Brain pericyte (primary cell): ENCODE measurements at regions not wholly inside any gene's neighbourhood (a gene's known extent, or its start where the extent isn't known, plus 50 kb on each side); places are given as distances from the start of the nearest gene placed in this dataset.
"Not testable (repeated sequence)": the region's sequence is repeated elsewhere in the genome, so short reads cannot be mapped to it uniquely, and the experiment has no call there.

Source experiments
- DNase-seq: peaks from one replicate; pipeline ENCODE4 v3.0.0-alpha.2; 2012; ENCODE audit warnings: low read depth, low spot score

- DNase-seq: no peak
These were observed 430.1 kb upstream of the EPHA3 start for GRCh38 chr3:88677298-88677697.

- DNase-seq: no peak
These were observed 428.7 kb upstream of the EPHA3 start for GRCh38 chr3:88678747-88679146.

- no peak for DNase-seq
These were observed 417.1 kb upstream of the EPHA3 start for GRCh38 chr3:88690287-88690686.

- DNase-seq: no peak
These were observed 416.3 kb upstream of the EPHA3 start for GRCh38 chr3:88691081-88691480.

- DNase-seq: no peak
These were observed 403.8 kb upstream of the EPHA3 start for GRCh38 chr3:88703501-88704059.

DNA sequence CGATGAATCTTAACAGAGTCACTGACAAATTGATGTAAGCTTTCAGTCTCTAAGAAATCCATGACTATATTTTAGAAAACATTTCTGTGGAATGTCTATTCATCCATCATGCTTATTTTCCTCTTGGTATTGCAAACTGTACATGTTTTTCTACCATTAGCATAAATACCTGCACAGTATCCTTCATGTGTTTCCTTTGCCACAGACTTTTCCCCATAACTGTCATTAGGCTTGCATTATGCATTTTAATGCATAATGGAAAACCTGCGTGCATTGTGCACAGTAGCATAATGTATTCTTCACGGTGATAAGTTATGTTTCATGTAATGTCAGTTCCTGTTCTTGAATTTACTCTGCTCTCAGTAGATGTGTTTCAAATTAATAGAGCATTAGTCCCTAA lies 403.1 kb upstream of the EPHA3 start:
- no peak for DNase-seq

GRCh38 chr3:88707837-88708236 lies 399.6 kb upstream of the EPHA3 start:
- no peak for DNase-seq

DNA sequence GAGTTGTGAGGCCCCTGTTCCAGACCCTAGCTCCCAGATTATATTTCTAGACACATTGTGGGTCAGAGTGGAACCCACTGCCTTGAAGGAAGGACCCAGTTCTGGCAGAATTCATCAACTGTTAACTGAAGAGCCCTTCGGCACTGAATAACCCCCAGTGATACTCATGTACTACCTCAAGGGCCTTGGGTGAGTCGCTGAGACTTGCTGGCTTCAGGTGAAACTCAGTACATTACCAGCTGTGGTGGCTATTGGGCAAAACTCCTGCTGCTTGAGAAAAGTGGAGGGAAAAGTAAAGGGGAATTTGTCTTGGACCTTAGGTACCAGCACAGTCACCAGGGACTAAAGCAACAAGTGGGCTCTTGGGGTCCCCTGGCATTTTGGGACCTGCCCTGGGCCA lies 394.9 kb upstream of the EPHA3 start:
- DNase-seq: no peak

DNA sequence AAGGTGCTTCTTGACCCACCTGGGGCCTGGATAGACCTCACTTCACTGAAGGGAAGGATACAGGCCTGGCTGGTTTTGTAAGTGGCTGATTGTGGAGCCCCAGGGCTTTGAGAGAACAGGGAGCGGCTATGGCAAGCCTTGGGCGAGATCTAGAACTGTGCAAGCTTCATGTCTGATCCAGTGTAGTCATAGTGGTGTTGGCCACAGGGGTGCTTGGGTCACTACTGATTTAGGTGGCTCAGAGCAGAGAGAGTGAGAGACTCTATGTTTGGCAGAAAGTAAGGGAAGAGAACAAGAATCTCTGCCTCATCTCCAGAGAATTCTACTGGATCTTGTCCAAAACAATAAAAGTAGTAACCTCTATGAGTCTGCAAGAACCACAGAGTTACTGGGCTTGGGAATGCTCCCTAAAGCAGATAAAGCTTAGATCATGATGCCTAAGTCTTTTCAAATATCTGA lies 394.2 kb upstream of the EPHA3 start:
- DNase-seq: no peak

DNA sequence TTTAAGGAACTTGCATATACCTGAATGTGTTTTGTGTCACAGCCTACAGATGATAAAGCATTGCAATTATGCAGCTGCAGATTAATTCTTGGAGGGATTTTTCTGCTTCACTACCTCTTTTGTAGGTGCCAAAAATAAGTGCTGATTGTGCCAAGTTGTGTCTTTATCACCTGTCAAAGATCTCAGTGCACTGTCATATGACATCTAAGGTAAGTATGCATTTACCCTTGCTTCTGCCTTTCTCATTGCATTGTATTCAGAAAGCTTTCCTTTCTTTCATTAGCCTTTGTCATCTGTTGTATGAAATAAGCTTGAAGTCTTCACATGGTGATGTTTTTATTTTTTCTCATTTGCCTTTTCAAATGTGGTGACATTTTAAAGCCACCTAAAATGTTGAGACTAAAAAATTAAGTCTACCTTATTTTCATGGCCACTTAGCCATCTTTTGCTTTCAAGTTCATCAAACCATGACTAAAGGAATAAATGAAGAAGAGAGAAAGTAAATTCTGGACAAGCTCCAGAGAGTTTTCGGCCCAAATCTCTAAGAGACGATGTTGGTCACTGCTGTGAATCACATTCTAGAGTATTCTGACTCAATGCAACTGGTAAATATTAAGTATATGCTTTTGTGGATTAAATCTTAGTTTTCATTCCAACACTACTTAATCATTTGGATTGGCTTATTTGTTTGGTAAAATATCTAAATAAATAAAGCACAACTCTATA lies 381.8 kb upstream of the EPHA3 start:
- DNase-seq: no peak

DNA sequence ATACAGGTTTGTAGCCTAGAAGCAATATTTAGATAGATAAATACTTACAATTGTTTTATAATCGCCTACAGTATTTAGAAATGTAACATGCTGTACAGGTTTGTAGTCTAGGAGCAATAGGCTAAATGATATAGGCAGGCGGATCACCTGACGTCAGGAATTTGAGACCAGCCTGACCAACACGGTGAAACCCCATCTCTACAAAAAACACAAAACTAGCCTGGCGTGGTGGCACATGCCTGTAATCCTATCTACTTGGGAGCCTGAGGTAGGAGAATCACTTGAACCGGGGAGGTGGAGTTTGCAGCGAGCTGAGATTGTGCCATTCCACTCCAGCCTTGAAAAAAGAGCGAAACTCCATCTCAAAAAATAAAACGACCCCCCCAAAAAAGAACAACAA lies 375.2 kb upstream of the EPHA3 start:
- DNase-seq: no peak

GRCh38 chr3:88742106-88742505 lies 365.3 kb upstream of the EPHA3 start:
- DNase-seq: no peak

- DNase-seq: no peak
These were observed 364.5 kb upstream of the EPHA3 start for GRCh38 chr3:88742674-88743507.

DNA sequence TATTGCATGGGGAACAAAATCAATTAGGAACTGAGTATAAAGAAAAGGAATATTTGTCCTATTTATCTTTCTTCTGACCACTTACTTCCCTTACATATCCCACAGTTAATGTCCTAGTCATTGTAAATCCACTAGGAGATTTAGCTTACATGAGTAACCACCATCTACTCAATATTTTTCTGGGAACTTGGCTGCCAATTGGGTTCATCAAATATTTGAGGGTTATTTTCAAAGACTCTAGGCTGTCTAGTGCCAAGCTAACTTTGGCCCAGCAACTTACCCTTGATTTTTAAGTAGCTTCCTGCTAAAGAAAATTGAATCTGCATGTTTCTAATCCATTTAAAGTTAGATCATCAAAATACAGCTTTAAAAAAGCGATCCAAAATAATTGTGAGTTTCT lies 362.5 kb upstream of the EPHA3 start:
- no peak for DNase-seq

GRCh38 chr3:88747145-88747544 lies 360.3 kb upstream of the EPHA3 start:
- DNase-seq: not testable (repeated sequence)

DNA sequence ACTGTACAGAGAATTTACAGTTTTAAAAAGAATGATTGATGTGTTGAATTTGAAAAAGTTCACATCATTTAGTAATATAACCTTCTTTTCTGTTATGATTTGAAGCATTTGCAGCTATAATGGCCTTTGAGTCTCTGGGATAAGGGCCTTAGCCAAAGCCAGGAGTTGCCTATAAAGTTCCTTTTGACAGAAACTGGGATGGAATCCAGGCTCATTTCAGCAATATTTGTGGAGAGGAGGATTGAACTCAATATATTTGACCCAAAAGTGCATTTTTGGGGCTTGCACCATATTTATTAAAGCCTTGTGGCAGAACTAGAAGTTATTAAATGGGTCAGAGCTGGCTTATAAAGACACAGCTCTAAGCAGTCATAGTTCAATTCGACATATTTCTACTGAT lies 348.7 kb upstream of the EPHA3 start:
- DNase-seq: no peak

- DNase-seq: no peak
These were observed 339.7 kb upstream of the EPHA3 start for GRCh38 chr3:88767746-88768145.

- no peak for DNase-seq
These were observed 333.7 kb upstream of the EPHA3 start for GRCh38 chr3:88773766-88774165.

DNA sequence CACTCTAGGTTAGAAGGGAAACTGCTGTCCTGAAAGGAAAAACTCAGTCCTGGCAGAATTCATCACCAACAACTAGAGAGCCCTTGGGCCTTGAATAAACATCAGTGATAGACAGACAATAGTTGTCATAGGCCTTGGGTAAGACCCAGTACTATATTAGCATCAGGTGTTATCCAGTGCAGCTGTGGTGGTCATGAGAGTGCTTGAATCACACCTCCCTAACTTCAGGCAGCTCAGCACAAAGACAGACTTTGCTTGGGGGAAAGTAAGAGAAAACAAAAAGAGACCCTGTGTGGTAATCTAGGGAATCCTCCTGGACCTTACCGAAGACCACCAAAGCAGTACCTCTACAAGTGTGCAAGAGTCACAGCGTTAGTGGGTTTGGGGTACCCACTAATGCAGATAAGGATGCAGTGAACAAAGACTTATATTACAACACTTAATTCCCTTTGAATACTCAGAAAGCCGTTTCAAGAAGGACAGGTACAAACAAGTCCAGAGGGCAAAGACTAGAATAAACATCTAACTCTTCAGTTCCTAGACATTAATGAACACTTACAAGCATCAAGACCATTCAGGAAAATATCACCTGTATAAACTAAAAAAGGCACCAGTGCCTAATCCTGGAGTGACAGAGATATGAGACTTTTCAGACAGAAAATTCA lies 332.3 kb upstream of the EPHA3 start:
- DNase-seq: no peak

GRCh38 chr3:88779482-88779881 lies 327.9 kb upstream of the EPHA3 start:
- no peak for DNase-seq

GRCh38 chr3:88784925-88785324 lies 322.5 kb upstream of the EPHA3 start:
- no peak for DNase-seq

DNA sequence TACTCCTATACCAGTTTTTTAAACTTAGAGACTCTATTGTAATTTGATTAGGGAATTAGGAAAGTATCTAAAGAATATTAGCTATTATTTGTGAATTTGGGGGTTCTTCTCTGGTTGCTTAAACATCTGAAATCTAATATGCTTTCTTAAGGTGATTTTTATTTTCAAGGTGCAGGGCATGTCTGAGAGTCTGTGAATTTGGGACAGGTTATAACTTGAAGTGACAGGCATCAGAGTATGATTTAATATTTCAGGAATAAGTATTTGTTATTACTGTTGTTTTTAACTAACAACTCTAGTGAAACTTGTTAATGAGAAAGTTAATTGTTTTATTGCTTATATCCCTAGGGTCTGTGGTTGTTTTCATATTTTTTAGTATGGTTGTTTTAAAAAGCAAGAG lies 321.6 kb upstream of the EPHA3 start:
- no peak for DNase-seq
